H1 (cell line): ENCODE measurements at regions not wholly inside any gene's neighbourhood (a gene's known extent, or its start where the extent isn't known, plus 50 kb on each side); places are given as distances from the start of the nearest gene placed in this dataset.

Experiments
- CTCF ChIA-PET: fragments of 300-600 bp; sonication (Branson Sonifier 250); formaldehyde crosslinking; loops from one replicate; lab custom pipeline; 2021; ENCODE audit not compliant: partially characterized antibody; lab: Charles Lee
- POLR2A ChIA-PET: fragments of 300-600 bp; sonication (Branson Sonifier 250); formaldehyde crosslinking; loops from one replicate; lab custom pipeline; 2021; ENCODE audit warnings: inconsistent platforms; ENCODE audit not compliant: partially characterized antibody; lab: Charles Lee
- DNase-seq, 2 experiments: peaks; one replicate each; pipeline versions ENCODE4 v3.0.0 to v3.0.0-alpha.2; 2010 to 2022; ENCODE audit warnings: low spot score in 2 of 2, low read depth in 1 of 2, mixed read lengths in 1 of 2
- FAIRE-seq: peaks from 2 replicates; lab custom pipeline; 2011; peaks lifted over from hg19 to GRCh38; lab: Jason Lieb, UNC
- H2AFZ ChIP-seq: 2 replicates; pipeline ENCODE4 v1.8.1; 2012; ENCODE audit warnings: low read length, inconsistent platforms
- H2AK5ac ChIP-seq: 2 replicates; pipeline ENCODE4 v1.6.1; 2013; ENCODE audit warnings: low read depth, low read length
- H2BK120ac ChIP-seq: replicated peaks from 2 replicates; pipeline ENCODE3; 2013; ENCODE audit warnings: low read depth, low read length, inconsistent platforms
- H2BK12ac ChIP-seq: 2 replicates; pipeline ENCODE4 v1.6.1; 2013; ENCODE audit warnings: low read depth, low read length
- H2BK15ac ChIP-seq: 2 replicates; pipeline ENCODE4 v1.6.1; 2013; ENCODE audit warnings: low read length
- H2BK20ac ChIP-seq: 2 replicates; pipeline ENCODE4 v1.6.1; 2013; ENCODE audit warnings: low read length
- H2BK5ac ChIP-seq: 2 replicates; pipeline ENCODE4 v1.6.1; 2013; ENCODE audit warnings: low read depth, low read length
- H3K14ac ChIP-seq: 2 replicates; pipeline ENCODE4 v1.6.1; 2013; ENCODE audit warnings: inconsistent platforms; ENCODE audit not compliant: insufficient read length
- H3K18ac ChIP-seq: 2 replicates; pipeline ENCODE4 v1.6.1; 2013; ENCODE audit warnings: low read length; ENCODE audit errors: extremely low read depth
- H3K23ac ChIP-seq: 2 replicates; pipeline ENCODE4 v1.6.1; 2013; ENCODE audit warnings: inconsistent platforms; ENCODE audit not compliant: insufficient read length
- H3K23me2 ChIP-seq: 2 replicates; pipeline ENCODE4 v1.6.1; 2013; ENCODE audit warnings: low read depth, low read length
- H3K27ac ChIP-seq: 2 replicates; pipeline ENCODE4 v1.6.1; 2011; ENCODE audit warnings: low read depth, low read length, inconsistent platforms
- H3K27me3 ChIP-seq, 4 experiments: replicated peaks in 1 of 4; 1 replicate in 1 of 4; 2 replicates in 3 of 4; pipeline versions ENCODE4 v1.6.1 to v1.8.1; 2011 to 2013; ENCODE audit warnings: low read length in 3 of 4, mild to moderate bottlenecking in 3 of 4, inconsistent platforms in 2 of 4, mixed read lengths in 2 of 4, moderate library complexity in 1 of 4; ENCODE audit not compliant: control insufficient read depth in 3 of 4, insufficient read depth in 3 of 4; ENCODE audit errors: extremely low read depth in 1 of 4
- H3K36me3 ChIP-seq, 4 experiments: 2 replicates each; pipeline versions ENCODE4 v1.6.1 to v1.8.1; 2011 to 2013; ENCODE audit warnings: mild to moderate bottlenecking in 4 of 4, low read length in 3 of 4, moderate library complexity in 2 of 4, control low read depth in 1 of 4, inconsistent platforms in 1 of 4; ENCODE audit not compliant: insufficient read depth in 4 of 4, control insufficient read depth in 2 of 4
- H3K4ac ChIP-seq: replicated peaks from 2 replicates; pipeline ENCODE3; 2013; ENCODE audit warnings: low read length, low read depth, mixed read lengths, inconsistent platforms; ENCODE audit not compliant: insufficient read length
- H3K4me1 ChIP-seq, 4 experiments: replicated peaks in 1 of 4; 1 replicate in 1 of 4; 2 replicates in 3 of 4; pipeline versions ENCODE4 v1.6.1 to v1.8.1; 2011 to 2013; ENCODE audit warnings: low read length in 3 of 4, inconsistent platforms in 2 of 4, mixed read lengths in 1 of 4; ENCODE audit not compliant: insufficient read depth in 4 of 4, control insufficient read depth in 3 of 4
- H3K4me2 ChIP-seq, 2 experiments: 2 replicates each; pipeline versions ENCODE4 v1.6.1 to v1.8.1; 2011 to 2013; ENCODE audit warnings: low read depth in 2 of 2, low read length in 2 of 2, control low read depth in 1 of 2, inconsistent platforms in 1 of 2, mild to moderate bottlenecking in 1 of 2; ENCODE audit not compliant: insufficient read depth in 1 of 2
- H3K4me3 ChIP-seq, 4 experiments: fragments of 200-600, 300-600 bp in 1 of 4; sonication (generic), shearing (Covaris generic), sonication (Bioruptor Twin) in 1 of 4; 2 replicates each; pipeline versions ENCODE4 v1.5.1 to v1.8.1; 2011 to 2016; ENCODE audit warnings: low read length in 4 of 4, low read depth in 3 of 4, control low read depth in 2 of 4, inconsistent platforms in 2 of 4, mild to moderate bottlenecking in 2 of 4, mixed read lengths in 1 of 4, moderate library complexity in 1 of 4; ENCODE audit not compliant: insufficient read depth in 2 of 4; ENCODE audit errors: extremely low read depth in 1 of 4
- H3K56ac ChIP-seq: replicated peaks from 2 replicates; pipeline ENCODE3; 2013; ENCODE audit warnings: low read depth, mild to moderate bottlenecking, mixed read lengths, low read length, inconsistent platforms; ENCODE audit not compliant: insufficient read length
- H3K79me1 ChIP-seq: 2 replicates; pipeline ENCODE4 v1.6.1; 2013; ENCODE audit warnings: low read depth, low read length, control low read depth
- H3K79me2 ChIP-seq, 2 experiments: 2 replicates each; pipeline versions ENCODE4 v1.6.1 to v1.8.1; 2012 to 2013; ENCODE audit warnings: low read length in 2 of 2, mild to moderate bottlenecking in 2 of 2, inconsistent platforms in 1 of 2; ENCODE audit not compliant: insufficient read depth in 2 of 2, control insufficient read depth in 1 of 2
- H3K9ac ChIP-seq, 4 experiments: replicated peaks in 1 of 4; 1 replicate in 1 of 4; 2 replicates in 3 of 4; pipeline versions ENCODE4 v1.6.1 to v1.8.1; 2011 to 2013; ENCODE audit warnings: low read depth in 3 of 4, low read length in 3 of 4, control low read depth in 2 of 4, mild to moderate bottlenecking in 2 of 4, moderate library complexity in 2 of 4, inconsistent platforms in 1 of 4; ENCODE audit errors: extremely low read depth in 1 of 4
- H3K9me3 ChIP-seq, 2 experiments: 2 replicates each; pipeline versions ENCODE4 v1.6.1 to v1.8.1; 2012 to 2013; ENCODE audit warnings: mild to moderate bottlenecking in 2 of 2, moderate library complexity in 2 of 2, control low read depth in 1 of 2, inconsistent platforms in 1 of 2, low read depth in 1 of 2, low read length in 1 of 2, mixed read lengths in 1 of 2; ENCODE audit not compliant: insufficient read depth in 2 of 2
- H4K20me1 ChIP-seq, 2 experiments: replicated peaks in 1 of 2; 2 replicates each; pipeline versions ENCODE3 to v1.8.1; 2011 to 2013; ENCODE audit warnings: inconsistent platforms in 2 of 2, low read length in 2 of 2, mild to moderate bottlenecking in 1 of 2; ENCODE audit not compliant: insufficient read depth in 2 of 2, control insufficient read depth in 1 of 2
- H4K5ac ChIP-seq: 2 replicates; pipeline ENCODE4 v1.6.1; 2013; ENCODE audit warnings: low read length, low read depth, mixed read lengths, inconsistent platforms; ENCODE audit not compliant: insufficient read length
- H4K8ac ChIP-seq: 2 replicates; pipeline ENCODE4 v1.8.0; 2013; ENCODE audit warnings: mild to moderate bottlenecking, moderate library complexity, low read length, inconsistent platforms; ENCODE audit not compliant: insufficient read depth; ENCODE audit errors: extremely low read depth
- H4K91ac ChIP-seq: replicated peaks from 2 replicates; pipeline ENCODE3; 2013; ENCODE audit warnings: low read length, mixed read lengths, inconsistent platforms; ENCODE audit not compliant: insufficient read length
- E2F6 ChIP-seq: IDR thresholded peaks from 2 replicates; pipeline ENCODE4 v1.6.1; 2012; ENCODE audit warnings: inconsistent platforms
- JUND ChIP-seq: IDR thresholded peaks from 2 replicates; pipeline ENCODE4 v1.6.1; 2011; ENCODE audit warnings: mild to moderate bottlenecking, improper control_type of control experiment, low read length
- NRF1 ChIP-seq: IDR thresholded peaks from 2 replicates; pipeline ENCODE4 v1.6.1; 2011; ENCODE audit warnings: mild to moderate bottlenecking, low read depth, low read length, improper control_type of control experiment
- RFX5 ChIP-seq: IDR thresholded peaks from 2 replicates; pipeline ENCODE4 v1.6.1; 2011; ENCODE audit warnings: low read depth, low read length, improper control_type of control experiment, borderline replicate concordance
- WGBS, 2 experiments: shearing (Covaris generic) in 1 of 2; methylation state at CpG; one replicate each; pipeline versions ENCODE4 v1.1.6 to v1.1.7; 2013 to 2015; ENCODE audit warnings: low lambda C conversion rate in 2 of 2, mixed read lengths in 2 of 2, inconsistent platforms in 1 of 2, low coverage in 1 of 2, missing lambda C conversion rate in 1 of 2; ENCODE audit not compliant: insufficient replicate concordance in 2 of 2, insufficient coverage in 1 of 2, insufficient read length in 1 of 2; ENCODE audit errors: extremely low coverage in 1 of 2, missing lambda C conversion rate in 1 of 2; 5-methylcytosine and 5-hydroxymethylcytosine counted together

DNA sequence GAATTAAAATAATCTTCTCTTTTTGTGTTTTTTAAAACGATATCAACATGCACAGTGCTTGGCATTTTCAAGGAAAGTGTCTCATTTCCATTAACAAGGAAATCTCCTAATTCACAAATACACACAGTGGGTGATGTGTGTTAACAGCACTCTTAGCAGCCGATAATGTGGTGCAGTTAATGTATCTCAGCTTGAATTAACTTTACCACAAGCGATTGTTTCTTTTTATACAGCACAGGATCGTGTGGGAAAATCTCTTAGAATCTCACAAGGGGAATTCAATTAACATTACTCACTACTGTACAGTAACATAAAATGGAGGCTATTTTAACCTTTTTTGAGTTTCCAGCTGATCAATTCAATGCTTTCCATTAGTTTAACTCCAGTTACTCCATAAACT is 1841.9 kb downstream of the STIM2 start:
- H3K79me2 ChIP-seq: no peaks in the 10 kb centered on the region
- peaks cover 3% of the 10 kb centered on the region in 2 experiments; a peak in 3 of 4 replicates for H3K9me3 ChIP-seq
- H4K20me1 ChIP-seq: no peaks in the 10 kb centered on the region
- no peaks in the 10 kb centered on the region for H3K23me2 ChIP-seq
- no peaks in the 10 kb centered on the region for H3K36me3 ChIP-seq
- no peak overlapping the region for H3K9ac ChIP-seq
- H2AK5ac ChIP-seq: no peak overlapping the region
- H2BK12ac ChIP-seq: no peak overlapping the region
- H3K14ac ChIP-seq: no peak overlapping the region
- no peak overlapping the region for H3K27ac ChIP-seq
- no peak for FAIRE-seq
- H3K4me1 ChIP-seq: no peaks in the 10 kb centered on the region
- DNase-seq: no peak
- ChIA-PET POLR2A (no interaction called here), CTCF (no interaction called here)
- H2BK5ac ChIP-seq: no peak overlapping the region
- no peak overlapping the region for H4K91ac ChIP-seq
- no peak overlapping the region for H3K4ac ChIP-seq
- TF ChIP-seq JUND: no peak
- TF ChIP-seq NRF1: no peak
- no peak for TF ChIP-seq E2F6
- no peak for TF ChIP-seq RFX5
- H2AFZ ChIP-seq: no peak overlapping the region
- no peak overlapping the region for H4K8ac ChIP-seq
- H3K23ac ChIP-seq: no peak overlapping the region
- no peaks in the 10 kb centered on the region for H3K79me1 ChIP-seq
- no peak overlapping the region for H2BK20ac ChIP-seq
- H3K56ac ChIP-seq: no peak overlapping the region
- no peak overlapping the region for H3K18ac ChIP-seq
- no peak overlapping the region for H2BK15ac ChIP-seq
- no peak overlapping the region for H2BK120ac ChIP-seq
- H4K5ac ChIP-seq: no peak overlapping the region
- H3K4me3 ChIP-seq: no peak overlapping the region
- 83% methylated on average over 4 of the region's 4 CpGs; no CpG with 5 or more reads in 1 of the 2 experiments for WGBS, 2 experiments
- no peak overlapping the region for H3K4me2 ChIP-seq
- H3K27me3 ChIP-seq: no peaks in the 10 kb centered on the region
